ENCODE measurements at regions not wholly inside any gene's neighbourhood (a gene's known extent, or its start where the extent isn't known, plus 50 kb on each side); places are given as distances from the start of the nearest gene placed in this dataset.

DNA sequence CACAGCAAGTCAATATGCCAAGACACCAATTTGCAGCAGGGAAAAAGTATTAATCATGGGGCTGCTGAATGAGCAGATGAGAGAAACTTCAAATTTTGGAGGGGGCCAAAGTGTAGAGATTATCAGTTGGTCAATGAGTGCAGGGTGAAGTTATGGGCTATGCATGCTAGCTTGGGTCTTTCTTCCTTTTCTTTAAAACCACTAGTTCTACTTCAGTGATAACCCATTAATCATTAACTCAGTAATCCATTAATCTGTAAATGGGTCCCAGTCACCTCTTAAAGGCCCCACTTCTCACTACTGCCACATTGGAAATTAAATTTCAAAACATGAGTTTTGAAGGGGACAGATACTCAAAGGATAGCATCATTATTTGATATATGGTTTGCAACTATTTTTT is 688.6 kb upstream of the ADGRL4 start:
- TF ChIP-seq YY1 (IDR thresholded peaks at IDR 0.05; ENCODE audit: insufficient read depth, insufficient read length) (no peak), SUZ12 (IDR thresholded peaks at IDR 0.05; ENCODE audit: extremely low read depth, insufficient read depth, insufficient read length) (no peak)
